ENCODE measurements at regions not wholly inside any gene's neighbourhood (a gene's known extent, or its start where the extent isn't known, plus 50 kb on each side); places are given as distances from the start of the nearest gene placed in this dataset.

DNA sequence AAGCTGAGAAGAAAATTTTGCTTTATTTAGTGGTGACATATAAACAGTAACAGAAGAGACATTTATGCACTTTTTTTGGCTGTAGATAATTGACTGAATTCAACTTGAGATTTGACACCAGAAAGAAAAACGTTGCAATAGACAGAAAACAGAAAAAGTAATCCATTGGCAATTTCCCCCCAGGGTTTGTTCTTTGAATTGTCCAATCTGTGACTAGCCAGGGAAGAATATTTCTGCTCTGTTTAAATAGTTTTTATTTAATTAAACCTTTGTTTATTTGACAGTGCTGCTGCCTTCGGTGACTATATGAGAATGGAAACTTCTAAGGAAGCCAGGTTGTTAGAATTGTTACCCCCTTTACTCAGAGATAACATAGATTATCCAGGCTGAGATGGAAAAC is 210.6 kb downstream of the DEPDC1B start:
- Histone ChIP-seq H3K27me3 (ENCODE audit: control insufficient read depth in 3 of 3, insufficient read depth in 3 of 3, low read length in 3 of 3) (peaks cover 0 to 2% (median 0%) of the 10 kb centered on the region in 3 donors), H3K36me3 (ENCODE audit: control insufficient read depth in 3 of 3, insufficient read depth in 2 of 3, low read depth in 1 of 3, low read length in 3 of 3) (no peaks in the 10 kb centered on the region), H3K9me3 (ENCODE audit: control insufficient read depth in 2 of 2, insufficient read depth in 1 of 2, low read depth in 1 of 2, low read length in 1 of 2) (no peaks in the 10 kb centered on the region), H3K4me3 (ENCODE audit: low read depth in 1 of 3, low read length in 3 of 3) (no peak overlapping the region), H3K4me1 (ENCODE audit: control insufficient read depth in 3 of 3, insufficient read depth in 2 of 3, low read depth in 1 of 3, low read length in 2 of 3) (no peaks in the 10 kb centered on the region), H3K27ac (ENCODE audit: low read depth in 1 of 3, low read length in 2 of 3) (no peak overlapping the region)
- WGBS, 3 donors: 50 to 58% (median 53%) methylated on average over 2 of the region's 2 CpGs
- FAIRE-seq: no peak
- DNase-seq: no peak

DNA sequence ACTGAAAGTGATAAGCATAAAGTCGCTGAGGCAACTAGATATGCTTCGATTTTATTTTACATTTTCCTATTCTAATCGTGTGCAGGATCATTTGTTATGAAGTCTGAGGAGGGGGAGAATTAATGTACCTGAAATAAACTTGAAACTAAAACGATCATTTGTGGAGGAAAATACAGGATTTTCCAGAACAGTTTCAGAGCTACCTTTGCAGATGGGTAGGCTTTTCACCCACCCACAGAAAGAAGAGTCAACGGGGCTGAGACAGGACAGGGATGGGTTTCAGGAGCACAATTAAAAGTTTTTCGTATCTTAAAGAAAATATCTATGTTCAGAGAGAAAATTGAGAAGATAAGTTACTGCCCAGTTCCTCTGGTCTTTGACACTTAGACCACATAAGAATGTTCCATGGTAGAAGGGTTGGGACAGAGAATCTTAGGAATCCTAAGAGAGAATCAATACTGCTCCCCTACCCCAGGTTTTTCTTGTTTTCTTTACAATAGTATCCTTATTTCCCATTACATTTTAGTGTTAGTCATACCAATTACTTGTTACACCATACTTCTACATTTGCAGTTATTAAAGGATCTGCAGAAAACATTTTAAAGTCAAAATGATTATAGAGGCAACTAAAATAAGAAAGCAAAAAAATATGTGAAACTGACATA is 211.4 kb downstream of the DEPDC1B start:
- 53 to 68% (median 54%) methylated on average over 6 of the region's 6 CpGs for WGBS, 3 donors
- Histone ChIP-seq H3K27ac (ENCODE audit: low read depth in 1 of 3, low read length in 2 of 3) (no peak overlapping the region), H3K9me3 (ENCODE audit: control insufficient read depth in 2 of 2, insufficient read depth in 1 of 2, low read depth in 1 of 2, low read length in 1 of 2) (no peaks in the 10 kb centered on the region), H3K4me1 (ENCODE audit: control insufficient read depth in 3 of 3, insufficient read depth in 2 of 3, low read depth in 1 of 3, low read length in 2 of 3) (no peaks in the 10 kb centered on the region), H3K4me3 (ENCODE audit: low read depth in 1 of 3, low read length in 3 of 3) (peak overlapping the region in 1 of 3 donors; percentile 6), H3K36me3 (ENCODE audit: control insufficient read depth in 3 of 3, insufficient read depth in 2 of 3, low read depth in 1 of 3, low read length in 3 of 3) (no peaks in the 10 kb centered on the region), H3K27me3 (ENCODE audit: control insufficient read depth in 3 of 3, insufficient read depth in 3 of 3, low read length in 3 of 3) (peaks cover 0 to 2% (median 0%) of the 10 kb centered on the region in 3 donors)
- FAIRE-seq: no peak
- DNase-seq: no peak

DNA sequence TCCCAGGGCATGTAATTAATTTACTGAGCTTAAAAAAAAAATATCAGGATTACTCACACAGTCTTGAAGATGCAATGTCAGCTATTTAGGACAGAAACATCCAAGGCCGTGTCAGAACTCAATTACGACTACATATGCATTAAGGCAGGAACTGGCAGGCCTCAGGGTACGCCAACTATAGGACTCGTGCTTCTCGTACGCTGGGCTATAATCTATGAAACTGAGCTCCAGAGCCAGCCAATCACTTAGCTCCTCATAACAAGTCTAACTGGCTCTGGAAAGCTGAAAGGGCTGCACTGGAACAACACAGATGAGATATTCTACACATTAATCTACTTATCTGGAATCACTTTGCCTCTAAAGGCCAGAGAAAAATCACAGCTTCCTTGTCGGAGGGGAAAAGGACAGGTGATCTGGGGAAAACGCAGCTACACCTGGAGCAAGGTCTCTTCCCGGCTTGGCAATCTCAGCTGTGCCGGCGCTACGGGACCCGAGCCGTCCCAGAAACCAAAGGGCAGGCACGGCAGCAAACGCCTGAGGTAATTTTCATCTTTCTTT is 212.0 kb downstream of the DEPDC1B start:
- Histone ChIP-seq H3K36me3 (ENCODE audit: control insufficient read depth in 3 of 3, insufficient read depth in 2 of 3, low read depth in 1 of 3, low read length in 3 of 3) (no peaks in the 10 kb centered on the region), H3K4me3 (ENCODE audit: low read depth in 1 of 3, low read length in 3 of 3) (peak overlapping the region in 1 of 3 donors; percentile 6), H3K27ac (ENCODE audit: low read depth in 1 of 3, low read length in 2 of 3) (peak overlapping the region in 1 of 3 donors; percentile 27), H3K9me3 (ENCODE audit: control insufficient read depth in 2 of 2, insufficient read depth in 1 of 2, low read depth in 1 of 2, low read length in 1 of 2) (no peaks in the 10 kb centered on the region), H3K27me3 (ENCODE audit: control insufficient read depth in 3 of 3, insufficient read depth in 3 of 3, low read length in 3 of 3) (no peaks in the 10 kb centered on the region), H3K4me1 (ENCODE audit: control insufficient read depth in 3 of 3, insufficient read depth in 2 of 3, low read depth in 1 of 3, low read length in 2 of 3) (no peaks in the 10 kb centered on the region)
- DNase-seq (peak; percentile 47 to 67), FAIRE-seq (no peak)
- 54 to 71% (median 67%) methylated on average over 16 of the region's 16 CpGs for WGBS, 3 donors

DNA sequence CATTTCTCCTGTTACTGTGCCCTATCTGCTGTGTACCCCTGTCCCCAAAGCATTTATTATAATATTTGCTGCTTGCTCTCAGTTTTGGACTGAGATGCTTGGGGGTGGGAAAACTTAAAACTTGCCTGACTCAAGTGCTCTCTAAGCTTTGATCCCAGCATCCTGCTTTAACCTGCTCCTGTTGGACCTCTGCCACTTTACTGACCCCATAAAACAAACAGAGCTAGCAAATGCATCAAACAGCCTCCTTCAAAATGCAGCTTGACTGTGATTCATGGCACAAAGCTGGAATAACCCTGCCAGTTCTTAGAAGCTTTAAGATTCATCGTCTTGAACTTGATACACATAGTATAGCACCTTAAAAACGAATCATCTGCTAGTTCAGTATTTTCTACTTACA is 212.5 kb downstream of the DEPDC1B start:
- WGBS, 3 donors: 32 to 43% (median 42%) methylated on average over 2 of the region's 2 CpGs
- Histone ChIP-seq H3K9me3 (ENCODE audit: control insufficient read depth in 2 of 2, insufficient read depth in 1 of 2, low read depth in 1 of 2, low read length in 1 of 2) (no peaks in the 10 kb centered on the region), H3K36me3 (ENCODE audit: control insufficient read depth in 3 of 3, insufficient read depth in 2 of 3, low read depth in 1 of 3, low read length in 3 of 3) (no peaks in the 10 kb centered on the region), H3K27ac (ENCODE audit: low read depth in 1 of 3, low read length in 2 of 3) (no peak overlapping the region), H3K4me1 (ENCODE audit: control insufficient read depth in 3 of 3, insufficient read depth in 2 of 3, low read depth in 1 of 3, low read length in 2 of 3) (no peaks in the 10 kb centered on the region), H3K27me3 (ENCODE audit: control insufficient read depth in 3 of 3, insufficient read depth in 3 of 3, low read length in 3 of 3) (no peaks in the 10 kb centered on the region), H3K4me3 (ENCODE audit: low read depth in 1 of 3, low read length in 3 of 3) (no peak overlapping the region)
- DNase-seq (peak in 1 of 2 donors; percentile 6), FAIRE-seq (no peak)

DNA sequence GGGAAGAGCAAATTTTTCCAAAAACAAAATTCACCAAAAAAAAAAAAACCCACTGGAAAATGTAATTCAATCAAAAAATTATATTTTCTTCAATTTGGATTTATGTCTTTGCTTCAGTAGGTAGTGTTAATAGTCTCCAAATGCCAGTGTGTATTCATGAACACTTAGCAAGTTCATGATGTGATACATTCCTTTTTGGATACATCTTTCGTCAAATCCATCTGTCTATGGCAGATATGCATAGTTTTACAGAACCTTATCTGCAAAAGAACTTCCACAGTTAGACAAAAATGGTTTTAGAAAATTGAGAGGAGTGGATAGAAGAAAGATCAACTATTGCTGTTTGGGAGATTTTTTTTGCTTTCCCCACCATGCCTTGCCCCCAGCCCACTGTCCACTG is 214.6 kb downstream of the DEPDC1B start:
- WGBS, 3 donors: 92 to 100% (median 98%) methylated on average over 1 of the region's 1 CpG
- Histone ChIP-seq H3K36me3 (ENCODE audit: control insufficient read depth in 3 of 3, insufficient read depth in 2 of 3, low read depth in 1 of 3, low read length in 3 of 3) (no peaks in the 10 kb centered on the region), H3K9me3 (ENCODE audit: control insufficient read depth in 2 of 2, insufficient read depth in 1 of 2, low read depth in 1 of 2, low read length in 1 of 2) (no peaks in the 10 kb centered on the region), H3K4me1 (ENCODE audit: control insufficient read depth in 3 of 3, insufficient read depth in 2 of 3, low read depth in 1 of 3, low read length in 2 of 3) (no peaks in the 10 kb centered on the region), H3K4me3 (ENCODE audit: low read depth in 1 of 3, low read length in 3 of 3) (no peak overlapping the region), H3K27me3 (ENCODE audit: control insufficient read depth in 3 of 3, insufficient read depth in 3 of 3, low read length in 3 of 3) (no peaks in the 10 kb centered on the region), H3K27ac (ENCODE audit: low read depth in 1 of 3, low read length in 2 of 3) (no peak overlapping the region)
- FAIRE-seq (no peak), DNase-seq (no peak)

DNA sequence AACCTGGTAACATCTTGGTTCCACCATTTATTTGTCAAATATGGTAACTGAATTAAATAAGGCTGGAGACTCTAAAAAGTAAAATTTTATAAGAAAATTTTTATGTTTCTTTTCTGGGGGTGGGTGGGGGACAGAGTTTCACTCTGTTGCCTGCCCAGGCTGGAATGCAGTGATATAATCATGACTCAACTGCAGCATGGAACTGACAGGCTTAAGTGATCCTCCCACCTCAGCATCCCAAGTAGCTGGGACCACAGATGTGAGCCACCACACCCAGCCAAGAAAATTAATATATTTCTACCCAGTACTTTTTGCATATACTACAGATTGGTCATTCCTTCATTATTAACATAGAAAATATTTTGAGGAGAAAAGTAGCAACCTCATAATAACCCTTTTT is 216.9 kb downstream of the DEPDC1B start:
- no peak for FAIRE-seq

DNA sequence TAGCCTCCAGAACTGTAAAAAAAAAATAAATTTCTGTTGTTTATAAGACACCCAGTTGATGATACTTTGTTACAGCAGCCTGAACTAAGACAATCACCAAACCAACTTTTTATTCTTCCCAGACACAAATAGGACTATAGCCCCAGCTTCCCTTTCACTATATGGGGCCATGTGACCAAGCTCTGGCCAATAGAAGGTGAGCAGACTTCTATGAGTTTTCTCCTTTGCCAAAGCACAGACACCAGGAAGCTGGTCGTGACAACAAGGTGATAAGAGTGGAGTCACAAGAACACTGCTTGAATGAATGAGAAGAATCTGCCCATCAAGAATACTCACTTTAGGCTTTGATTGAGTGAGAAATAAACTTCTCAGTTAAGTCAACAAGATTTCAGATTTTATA is 217.7 kb downstream of the DEPDC1B start:
- Histone ChIP-seq H3K9me3 (ENCODE audit: control insufficient read depth in 2 of 2, insufficient read depth in 1 of 2, low read depth in 1 of 2, low read length in 1 of 2) (no peaks in the 10 kb centered on the region), H3K4me3 (ENCODE audit: low read depth in 1 of 3, low read length in 3 of 3) (no peak overlapping the region), H3K36me3 (ENCODE audit: control insufficient read depth in 3 of 3, insufficient read depth in 2 of 3, low read depth in 1 of 3, low read length in 3 of 3) (no peaks in the 10 kb centered on the region), H3K4me1 (ENCODE audit: control insufficient read depth in 3 of 3, insufficient read depth in 2 of 3, low read depth in 1 of 3, low read length in 2 of 3) (no peaks in the 10 kb centered on the region), H3K27me3 (ENCODE audit: control insufficient read depth in 3 of 3, insufficient read depth in 3 of 3, low read length in 3 of 3) (no peaks in the 10 kb centered on the region), H3K27ac (ENCODE audit: low read depth in 1 of 3, low read length in 2 of 3) (no peak overlapping the region)
- no peak for DNase-seq
- WGBS, 3 donors: 16 to 60% (median 22%) methylated on average over 1 of the region's 1 CpG
- no peak for FAIRE-seq

More for the DNA sequence above, 216.9 kb downstream of the DEPDC1B start:
- Histone ChIP-seq H3K9me3 (ENCODE audit: control insufficient read depth in 2 of 2, insufficient read depth in 1 of 2, low read depth in 1 of 2, low read length in 1 of 2) (no peaks in the 10 kb centered on the region), H3K27me3 (ENCODE audit: control insufficient read depth in 3 of 3, insufficient read depth in 3 of 3, low read length in 3 of 3) (no peaks in the 10 kb centered on the region), H3K36me3 (ENCODE audit: control insufficient read depth in 3 of 3, insufficient read depth in 2 of 3, low read depth in 1 of 3, low read length in 3 of 3) (no peaks in the 10 kb centered on the region), H3K4me1 (ENCODE audit: control insufficient read depth in 3 of 3, insufficient read depth in 2 of 3, low read depth in 1 of 3, low read length in 2 of 3) (no peaks in the 10 kb centered on the region), H3K27ac (ENCODE audit: low read depth in 1 of 3, low read length in 2 of 3) (no peak overlapping the region), H3K4me3 (ENCODE audit: low read depth in 1 of 3, low read length in 3 of 3) (no peak overlapping the region)
- no peak for DNase-seq

DNA sequence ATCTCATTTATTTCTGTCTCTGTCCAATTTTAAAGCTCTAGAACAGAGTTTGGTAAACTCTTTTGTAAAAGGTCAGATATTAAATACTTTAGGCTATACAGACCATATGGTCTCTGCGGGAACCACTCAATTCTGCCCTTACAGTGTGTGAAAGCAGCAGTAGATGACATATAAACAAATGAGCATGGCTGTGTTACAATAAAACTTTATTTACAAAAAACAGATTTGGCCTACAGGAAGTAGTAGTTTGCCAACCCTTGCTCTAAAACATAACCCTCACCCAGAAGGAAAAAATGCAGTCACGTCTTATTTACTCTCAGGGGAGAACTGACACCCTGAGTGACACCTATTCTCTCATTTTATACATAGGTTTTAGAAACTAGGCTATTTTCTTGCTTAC is 220.4 kb downstream of the DEPDC1B start:
- Histone ChIP-seq H3K9me3 (ENCODE audit: control insufficient read depth in 2 of 2, insufficient read depth in 1 of 2, low read depth in 1 of 2, low read length in 1 of 2) (no peaks in the 10 kb centered on the region), H3K4me1 (ENCODE audit: control insufficient read depth in 3 of 3, insufficient read depth in 2 of 3, low read depth in 1 of 3, low read length in 2 of 3) (no peaks in the 10 kb centered on the region), H3K4me3 (ENCODE audit: low read depth in 1 of 3, low read length in 3 of 3) (no peak overlapping the region), H3K36me3 (ENCODE audit: control insufficient read depth in 3 of 3, insufficient read depth in 2 of 3, low read depth in 1 of 3, low read length in 3 of 3) (no peaks in the 10 kb centered on the region), H3K27ac (ENCODE audit: low read depth in 1 of 3, low read length in 2 of 3) (no peak overlapping the region), H3K27me3 (ENCODE audit: control insufficient read depth in 3 of 3, insufficient read depth in 3 of 3, low read length in 3 of 3) (no peaks in the 10 kb centered on the region)
- 85 to 90% (median 89%) methylated on average over 2 of the region's 2 CpGs for WGBS, 3 donors
- DNase-seq: no peak
- FAIRE-seq: no peak

DNA sequence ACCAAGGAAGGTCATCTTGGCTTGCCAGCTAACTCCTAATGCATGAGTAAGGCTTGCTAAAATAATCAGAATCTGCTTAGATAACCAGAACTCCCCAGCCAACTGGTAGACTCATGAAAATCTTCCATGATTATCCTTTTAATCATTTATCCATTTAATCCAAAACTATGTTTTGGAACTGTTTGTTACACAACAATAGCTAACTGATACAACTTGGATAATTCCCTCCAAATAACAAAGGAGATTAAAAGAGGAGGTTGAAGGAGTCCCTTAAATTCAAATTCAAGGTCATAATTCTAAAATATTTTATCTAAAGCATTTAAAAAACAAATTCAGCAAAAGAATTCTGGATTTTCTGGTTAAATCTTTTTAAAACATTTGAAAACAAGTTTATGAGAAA is 222.1 kb downstream of the DEPDC1B start:
- FAIRE-seq: no peak
- no peak for DNase-seq
- no peaks in the 10 kb centered on the region for H3K9me3 ChIP-seq (ENCODE audit: control insufficient read depth in 2 of 2, insufficient read depth in 1 of 2, low read depth in 1 of 2, low read length in 1 of 2)
- no peaks in the 10 kb centered on the region for H3K36me3 ChIP-seq (ENCODE audit: control insufficient read depth in 3 of 3, insufficient read depth in 2 of 3, low read depth in 1 of 3, low read length in 3 of 3)
- no peaks in the 10 kb centered on the region for H3K4me1 ChIP-seq (ENCODE audit: control insufficient read depth in 3 of 3, insufficient read depth in 2 of 3, low read depth in 1 of 3, low read length in 2 of 3)
- H3K27ac ChIP-seq (ENCODE audit: low read depth in 1 of 3, low read length in 2 of 3): no peak overlapping the region
- H3K4me3 ChIP-seq (ENCODE audit: low read depth in 1 of 3, low read length in 3 of 3): no peak overlapping the region
- no peaks in the 10 kb centered on the region for H3K27me3 ChIP-seq (ENCODE audit: control insufficient read depth in 3 of 3, insufficient read depth in 3 of 3, low read length in 3 of 3)

Measured in small intestine (tissue), 7 donors.